GM12864 (cell line): ENCODE measurements at regions not wholly inside any gene's neighbourhood (a gene's known extent, or its start where the extent isn't known, plus 50 kb on each side); places are given as distances from the start of the nearest gene placed in this dataset.
A peak's percentile ranks its signal among the peaks of the same experiment; 100 is the strongest.

Source experiments
- DNase-seq: peaks from one replicate; pipeline ENCODE4 v3.0.0-alpha.2; 2011; ENCODE audit warnings: low read depth
- H3K4me3 ChIP-seq: 2 replicates; pipeline ENCODE4 v1.5.1; 2011; ENCODE audit warnings: mild to moderate bottlenecking, low read depth, low read length, control low read depth
- CTCF ChIP-seq: IDR thresholded peaks from 2 replicates; pipeline ENCODE4 v1.5.1; 2011; ENCODE audit warnings: low read depth, mild to moderate bottlenecking, moderate library complexity, low read length, control low read depth, inconsistent platforms; ENCODE audit errors: missing control alignments

- DNase-seq = no peak
- H3K4me3 ChIP-seq = no peak overlapping the region
- no peak for TF ChIP-seq CTCF
Measured at GRCh38 chr10:123607386-123607785, 58.8 kb upstream of the GPR26 start.

GRCh38 chr10:123608047-123608446 is 58.1 kb upstream of the GPR26 start:
- no peak for TF ChIP-seq CTCF
- no peak for DNase-seq

GRCh38 chr10:123611243-123611642 is 54.9 kb upstream of the GPR26 start:
- H3K4me3 ChIP-seq = no peak overlapping the region
- no peak for TF ChIP-seq CTCF
- DNase-seq = no peak

More at GRCh38 chr10:123608047-123608446, 58.1 kb upstream of the GPR26 start:
- H3K4me3 ChIP-seq = no peak overlapping the region

- no peak for TF ChIP-seq CTCF
- no peak overlapping the region for H3K4me3 ChIP-seq
- DNase-seq = no peak
Measured at GRCh38 chr10:123611876-123612275, 54.3 kb upstream of the GPR26 start.

- DNase-seq = no peak
- no peak for TF ChIP-seq CTCF
- no peak overlapping the region for H3K4me3 ChIP-seq
Measured at GRCh38 chr10:123613346-123613850, 52.8 kb upstream of the GPR26 start.

- no peak overlapping the region for H3K4me3 ChIP-seq
- TF ChIP-seq CTCF = no peak
- peak; percentile 2 for DNase-seq
Measured at GRCh38 chr10:123614888-123615287, 51.3 kb upstream of the GPR26 start.
